Fibroblast of the aortic adventitia (primary cell): ENCODE measurements at regions not wholly inside any gene's neighbourhood (a gene's known extent, or its start where the extent isn't known, plus 50 kb on each side); places are given as distances from the start of the nearest gene placed in this dataset.

Experiments
- DNase-seq: peaks from one replicate; pipeline ENCODE4 v3.0.0-alpha.2; 2010; ENCODE audit warnings: low read depth
- H3K4me3 ChIP-seq: 2 replicates; pipeline ENCODE4 v1.5.1; 2011; ENCODE audit warnings: low read depth, mild to moderate bottlenecking, control low read depth, low read length, moderate library complexity
- TF ChIP-seq, protein P1 (sequence below): IDR thresholded peaks from 2 replicates; pipeline ENCODE4 v1.5.1; 2011; ENCODE audit warnings: mild to moderate bottlenecking, low read length, control low read depth, inconsistent platforms; ENCODE audit not compliant: insufficient read depth

GRCh38 chr3:41007399-41007798 is 191.9 kb upstream of the CTNNB1 start:
- no peak overlapping the region for H3K4me3 ChIP-seq
- no peak for DNase-seq
- TF ChIP-seq, protein P1, sequence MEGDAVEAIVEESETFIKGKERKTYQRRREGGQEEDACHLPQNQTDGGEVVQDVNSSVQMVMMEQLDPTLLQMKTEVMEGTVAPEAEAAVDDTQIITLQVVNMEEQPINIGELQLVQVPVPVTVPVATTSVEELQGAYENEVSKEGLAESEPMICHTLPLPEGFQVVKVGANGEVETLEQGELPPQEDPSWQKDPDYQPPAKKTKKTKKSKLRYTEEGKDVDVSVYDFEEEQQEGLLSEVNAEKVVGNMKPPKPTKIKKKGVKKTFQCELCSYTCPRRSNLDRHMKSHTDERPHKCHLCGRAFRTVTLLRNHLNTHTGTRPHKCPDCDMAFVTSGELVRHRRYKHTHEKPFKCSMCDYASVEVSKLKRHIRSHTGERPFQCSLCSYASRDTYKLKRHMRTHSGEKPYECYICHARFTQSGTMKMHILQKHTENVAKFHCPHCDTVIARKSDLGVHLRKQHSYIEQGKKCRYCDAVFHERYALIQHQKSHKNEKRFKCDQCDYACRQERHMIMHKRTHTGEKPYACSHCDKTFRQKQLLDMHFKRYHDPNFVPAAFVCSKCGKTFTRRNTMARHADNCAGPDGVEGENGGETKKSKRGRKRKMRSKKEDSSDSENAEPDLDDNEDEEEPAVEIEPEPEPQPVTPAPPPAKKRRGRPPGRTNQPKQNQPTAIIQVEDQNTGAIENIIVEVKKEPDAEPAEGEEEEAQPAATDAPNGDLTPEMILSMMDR = no peak

DNA sequence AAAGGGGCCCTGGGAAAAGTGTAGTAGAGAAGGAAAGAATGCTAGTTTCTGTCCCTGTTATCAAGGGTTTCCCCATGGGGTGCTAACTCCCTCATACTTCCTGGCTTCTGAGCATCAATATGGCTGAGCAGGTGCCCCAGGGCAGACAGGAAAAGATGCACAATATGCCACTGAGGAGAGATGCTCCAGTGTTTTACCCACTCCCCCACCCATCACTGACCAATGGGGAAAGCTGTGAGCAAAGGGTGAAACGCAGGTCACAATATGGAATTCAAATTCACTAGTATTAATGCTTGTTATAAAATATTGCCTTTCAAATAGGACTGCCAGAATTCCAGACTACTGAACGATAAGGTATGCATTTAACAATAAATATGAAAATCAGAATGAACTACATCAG is 187.5 kb upstream of the CTNNB1 start:
- DNase-seq = no peak
- H3K4me3 ChIP-seq = no peak overlapping the region

DNA sequence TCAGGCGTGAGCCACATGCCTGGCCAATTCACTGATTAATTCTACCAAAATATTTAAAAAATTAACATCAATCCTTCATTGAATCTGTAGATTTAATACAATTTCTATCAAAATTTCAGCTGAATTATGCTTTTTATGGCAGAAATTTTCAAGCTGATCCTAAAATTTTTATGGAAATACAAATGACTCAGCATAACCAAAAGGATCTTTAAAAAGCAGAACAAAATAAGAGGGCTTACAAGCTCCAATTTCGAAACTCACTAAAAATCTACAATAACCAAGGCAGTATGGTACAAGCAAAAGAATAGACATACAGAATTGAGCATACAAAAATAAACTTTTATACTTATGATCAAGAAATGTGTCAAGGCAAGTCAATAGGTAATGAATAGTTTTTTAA is 180.4 kb upstream of the CTNNB1 start:
- TF ChIP-seq, protein P1 = no peak
- H3K4me3 ChIP-seq = no peak overlapping the region
- DNase-seq = no peak

More for the DNA sequence above, 187.5 kb upstream of the CTNNB1 start:
- TF ChIP-seq, protein P1 = no peak

- no peak for DNase-seq
- TF ChIP-seq, protein P1 = no peak
- H3K4me3 ChIP-seq = no peak overlapping the region
These were observed 175.1 kb upstream of the CTNNB1 start for GRCh38 chr3:41024031-41024836.

DNA sequence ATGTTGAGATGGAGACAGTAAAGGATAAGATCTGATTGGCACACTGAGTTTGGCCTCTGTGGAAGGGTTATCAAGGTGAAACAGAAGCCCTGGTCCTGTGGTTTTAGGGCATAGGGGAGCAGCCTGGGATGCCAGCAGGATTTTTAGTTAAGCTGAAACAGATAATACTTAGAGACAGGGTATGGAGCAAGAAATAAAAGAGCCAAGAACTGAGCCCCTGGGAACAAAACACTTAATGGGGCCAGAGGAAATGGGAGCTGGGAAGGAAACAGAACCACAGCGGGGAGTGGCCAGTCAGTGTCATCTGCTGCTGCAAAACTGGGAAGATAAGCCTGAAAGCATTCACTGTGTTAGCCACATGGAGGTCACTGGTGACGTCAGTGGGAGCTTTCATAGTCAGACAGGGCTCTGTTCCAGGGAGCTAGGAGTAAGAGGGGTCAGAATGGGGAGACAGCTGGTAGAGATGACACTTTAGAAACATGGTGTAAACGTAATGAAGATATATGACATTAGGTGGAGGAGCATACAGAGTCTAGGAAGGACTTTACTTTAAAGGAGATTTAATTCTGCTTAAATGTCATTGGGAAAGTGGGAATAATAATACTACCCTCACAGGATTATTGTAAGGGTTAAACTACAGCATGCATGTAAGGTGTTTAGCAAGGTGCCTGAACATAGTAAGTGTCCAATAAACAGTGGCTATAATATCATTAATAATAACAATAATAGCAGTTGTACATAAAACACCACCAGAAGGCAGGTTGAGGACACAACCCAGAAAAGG is 172.7 kb upstream of the CTNNB1 start:
- DNase-seq = peak; percentile 42
- TF ChIP-seq, protein P1 = no peak
- no peak overlapping the region for H3K4me3 ChIP-seq

- DNase-seq = no peak
- TF ChIP-seq, protein P1 = no peak
- no peak overlapping the region for H3K4me3 ChIP-seq
These were observed 169.9 kb upstream of the CTNNB1 start for GRCh38 chr3:41029356-41029755.
